ENCODE measurements at regions not wholly inside any gene's neighbourhood (a gene's known extent, or its start where the extent isn't known, plus 50 kb on each side); places are given as distances from the start of the nearest gene placed in this dataset.
"Not testable (repeated sequence)": the region's sequence is repeated elsewhere in the genome, so short reads cannot be mapped to it uniquely, and the experiment has no call there.

GRCh38 chr15:99791881-99792807 is 58.9 kb upstream of the LYSMD4 start:
- not testable (repeated sequence) for TF ChIP-seq CTCF, POLR2A (IDR thresholded peaks at IDR 0.05)

All from body of pancreas (tissue), 4 donors.